ENCODE measurements at regions not wholly inside any gene's neighbourhood (a gene's known extent, or its start where the extent isn't known, plus 50 kb on each side); places are given as distances from the start of the nearest gene placed in this dataset.
"Not testable (repeated sequence)": the region's sequence is repeated elsewhere in the genome, so short reads cannot be mapped to it uniquely, and the experiment has no call there.

DNA sequence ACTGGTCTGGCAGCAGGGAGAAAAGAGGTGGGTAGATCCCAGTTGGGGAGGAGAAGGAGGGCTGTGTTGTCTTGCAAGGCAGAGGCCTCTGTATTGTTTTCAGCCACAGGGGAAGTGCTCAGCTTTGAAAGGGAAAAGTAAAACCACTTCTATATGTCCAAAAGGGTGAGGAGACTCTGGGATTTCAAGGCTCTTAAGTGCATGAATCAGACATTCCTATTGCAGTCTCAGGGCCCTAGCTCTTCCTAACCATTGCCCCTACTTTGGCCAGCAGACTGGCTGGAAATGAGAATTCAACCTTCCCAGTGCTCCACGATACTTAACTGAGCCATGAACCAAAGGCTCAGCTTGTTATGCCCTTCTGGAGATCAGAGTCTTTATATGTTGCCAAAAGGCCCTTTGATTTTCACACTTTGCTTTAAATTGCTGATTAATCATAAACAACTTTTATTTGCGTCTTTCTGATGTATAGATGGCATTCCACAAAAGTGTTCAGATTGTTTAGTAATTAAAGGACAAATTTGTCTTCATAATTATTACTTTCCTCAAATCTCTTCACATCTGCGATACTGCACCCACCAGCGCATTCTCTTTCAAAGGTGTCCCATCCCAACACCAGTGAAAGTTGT lies 313.8 kb upstream of the MMADHC start:
- DNase-seq, result no peak

DNA sequence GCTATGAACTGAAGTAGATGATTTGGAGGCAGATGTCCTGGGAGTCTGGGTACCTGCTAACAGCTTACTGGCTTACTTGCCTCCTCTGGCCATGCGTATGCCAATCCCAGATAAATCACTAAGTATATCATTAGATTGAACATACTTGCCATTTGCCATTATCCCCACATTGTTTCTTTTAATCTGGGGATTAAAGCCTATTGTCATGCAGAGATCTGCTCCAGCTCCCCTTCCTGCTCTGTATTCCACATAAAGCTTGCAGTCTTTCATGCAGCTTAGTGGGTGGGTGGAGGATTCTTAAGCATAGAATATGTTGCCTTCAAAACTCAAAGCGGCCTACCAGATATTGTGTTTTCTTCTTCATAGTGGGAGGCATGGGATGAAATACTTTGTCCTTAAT lies 311.8 kb upstream of the MMADHC start:
- DNase-seq, result no peak

DNA sequence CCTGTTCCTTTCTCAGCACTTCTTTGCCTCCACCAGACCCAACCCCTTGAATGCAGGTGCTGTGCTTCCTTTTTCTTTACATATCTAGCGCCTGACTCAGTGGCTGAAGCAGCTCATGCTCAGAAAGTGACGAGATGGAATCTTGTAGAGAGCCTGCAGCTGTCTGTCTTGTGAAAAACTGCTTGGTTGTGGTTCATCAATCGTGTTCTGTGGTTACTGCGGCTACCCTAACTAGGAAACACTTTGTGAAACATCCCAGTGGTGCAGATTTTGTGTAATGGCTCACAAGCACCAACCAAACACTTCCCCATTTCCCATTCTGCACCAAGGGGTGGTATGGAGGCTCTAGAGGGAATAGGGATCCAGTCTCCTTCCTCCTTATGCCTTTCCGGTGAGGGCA lies 307.2 kb upstream of the MMADHC start:
- DNase-seq, result peak; percentile 96

DNA sequence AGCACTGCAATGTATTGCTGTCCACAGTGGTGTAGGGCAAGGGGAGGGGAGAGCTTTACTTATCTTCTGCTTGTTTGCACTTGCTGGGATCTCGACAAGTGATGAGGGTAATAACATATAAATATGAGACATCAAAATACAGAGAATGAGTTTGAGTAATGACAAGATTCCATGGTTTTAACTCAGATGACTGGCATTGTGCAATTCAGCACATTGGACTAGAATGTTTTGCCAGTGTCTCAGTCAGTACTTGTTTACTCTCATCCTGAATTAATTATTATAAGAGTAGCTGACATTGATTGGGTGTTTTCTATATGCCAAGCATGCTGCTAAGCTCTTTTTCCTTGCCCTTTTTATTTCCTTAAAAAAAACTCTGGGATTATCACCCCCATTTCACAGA lies 306.7 kb upstream of the MMADHC start:
- DNase-seq, result no peak

DNA sequence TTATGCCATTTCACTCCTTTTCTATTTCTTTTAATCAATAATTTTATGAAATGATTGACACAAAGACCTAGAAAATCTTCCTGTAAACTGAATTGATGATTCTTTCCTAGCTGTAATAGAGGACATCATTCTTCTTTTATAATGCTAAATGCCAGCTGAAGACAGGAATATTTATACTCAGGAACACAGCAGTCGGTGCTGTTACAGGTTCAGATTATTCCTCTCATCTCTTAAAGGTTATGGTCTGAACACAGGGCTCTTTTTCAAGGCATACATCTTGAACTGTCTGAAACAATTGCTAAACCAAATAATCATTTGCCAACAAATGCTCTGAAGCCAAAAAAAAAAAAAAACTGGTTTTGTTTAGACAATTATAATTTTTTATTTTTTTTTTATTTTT lies 305.0 kb upstream of the MMADHC start:
- DNase-seq, result no peak

DNA sequence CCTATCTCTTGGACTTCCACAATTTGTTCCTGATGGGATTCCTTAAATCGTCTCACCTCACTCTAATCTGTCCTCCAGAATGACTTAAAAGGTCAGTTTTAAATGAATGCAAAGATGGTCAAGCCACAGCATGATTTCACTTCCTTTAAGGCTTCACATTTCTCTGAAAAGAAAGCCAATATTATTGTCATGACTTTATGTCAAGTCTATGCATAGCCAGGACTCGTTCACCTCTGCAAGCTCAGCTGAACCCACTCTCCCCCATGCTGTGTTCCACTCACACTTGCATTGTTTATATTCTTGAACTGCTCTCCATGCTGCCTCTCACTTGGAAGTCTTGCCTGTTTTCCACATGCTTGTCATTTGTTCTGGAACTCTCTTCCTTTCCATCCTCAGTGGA lies 298.4 kb upstream of the MMADHC start:
- DNase-seq, result peak; percentile 15

DNA sequence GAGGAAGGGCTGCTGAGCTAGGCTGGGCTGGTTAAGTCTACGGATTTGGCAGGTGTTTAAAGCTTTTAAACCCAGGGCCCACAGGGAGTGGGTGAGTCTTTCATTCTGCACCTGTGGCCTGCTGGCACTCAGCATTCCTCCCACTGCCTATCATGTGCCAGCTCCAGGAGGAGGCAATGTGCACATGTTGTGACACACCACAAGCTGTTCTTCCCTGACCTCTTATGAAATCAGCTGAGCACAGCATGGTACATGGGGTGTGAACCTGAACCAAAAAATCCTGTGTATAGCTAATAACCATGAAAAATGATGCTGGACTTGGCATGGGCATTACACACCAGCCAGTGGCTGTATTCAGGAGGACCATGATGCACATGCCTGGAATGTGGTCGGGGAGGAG lies 297.9 kb upstream of the MMADHC start:
- DNase-seq, result peak; percentile 34

DNA sequence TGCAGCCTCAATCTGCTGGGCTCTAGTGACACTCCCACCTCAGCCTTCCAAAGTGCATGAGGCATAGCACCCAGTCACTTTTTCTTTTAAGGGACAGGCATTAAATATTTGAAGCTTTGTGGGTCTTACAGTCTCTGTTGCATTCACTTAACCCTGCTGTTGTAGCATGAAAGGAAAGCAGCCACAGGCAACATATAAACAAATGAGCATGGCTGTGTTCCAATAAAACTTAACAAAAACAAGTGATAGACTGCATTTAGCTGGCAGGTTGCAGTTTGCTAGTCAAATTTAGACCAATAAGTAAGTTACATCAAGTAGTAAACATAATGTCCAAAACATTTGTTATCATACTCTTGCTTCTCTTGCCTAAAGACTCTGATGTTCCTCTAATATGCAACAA lies 297.3 kb upstream of the MMADHC start:
- DNase-seq, result no peak

DNA sequence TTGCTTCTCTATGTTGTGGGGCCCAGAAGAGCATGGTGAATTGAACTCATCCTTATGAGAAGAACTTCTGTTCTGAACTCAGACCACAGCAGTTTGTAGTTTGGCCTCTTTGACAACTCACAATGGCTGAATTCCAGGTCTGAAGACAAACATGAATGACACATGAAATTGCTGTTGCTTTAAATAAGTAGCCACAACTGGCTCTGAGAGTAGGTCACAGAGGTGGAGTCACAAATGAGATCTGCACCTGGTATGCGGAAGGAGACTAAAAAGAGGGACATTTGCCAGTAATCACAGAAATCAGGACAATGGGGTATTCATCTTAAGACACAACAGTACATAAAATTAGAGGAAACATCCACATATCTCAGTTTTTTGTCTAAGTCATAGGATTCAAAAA lies 290.3 kb upstream of the MMADHC start:
- no peak for DNase-seq

DNA sequence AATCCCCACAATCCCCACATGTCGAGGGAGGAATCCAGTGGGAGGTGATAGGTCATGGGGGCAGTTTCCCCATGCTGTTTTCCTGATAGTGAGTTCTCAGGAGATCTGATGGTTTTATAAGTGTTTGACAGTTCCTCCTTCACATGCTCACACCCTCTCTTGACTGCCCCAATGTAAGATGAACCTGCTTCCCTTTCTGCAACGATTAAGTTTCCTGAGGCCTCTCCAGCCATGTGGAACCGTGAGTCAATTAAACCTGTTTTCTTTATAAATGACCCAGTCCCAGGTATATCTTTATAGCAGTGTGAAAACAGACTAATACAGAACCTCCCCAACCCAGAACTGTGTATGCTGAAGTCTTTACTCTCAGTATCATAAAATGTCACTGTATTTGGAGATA lies 289.5 kb upstream of the MMADHC start:
- no peak for DNase-seq

DNA sequence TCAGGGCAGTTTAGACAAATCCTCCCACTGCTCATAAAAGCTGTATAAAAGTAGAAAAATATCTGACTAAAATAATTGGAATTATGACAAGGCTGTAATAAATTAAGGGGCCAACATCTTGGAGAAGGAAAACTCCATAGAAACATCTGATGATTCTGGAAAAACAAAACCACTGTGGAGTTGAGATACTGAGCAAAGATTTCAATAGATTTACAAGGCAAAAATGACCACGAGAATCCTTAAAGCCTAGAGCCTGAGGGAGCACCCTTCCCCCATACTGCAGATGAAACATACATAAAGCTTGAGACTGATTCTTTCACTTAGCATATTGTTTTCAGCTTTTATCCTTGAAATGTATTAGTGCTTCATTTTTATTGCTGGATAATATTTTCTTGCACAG lies 286.4 kb upstream of the MMADHC start:
- DNase-seq, result no peak

DNA sequence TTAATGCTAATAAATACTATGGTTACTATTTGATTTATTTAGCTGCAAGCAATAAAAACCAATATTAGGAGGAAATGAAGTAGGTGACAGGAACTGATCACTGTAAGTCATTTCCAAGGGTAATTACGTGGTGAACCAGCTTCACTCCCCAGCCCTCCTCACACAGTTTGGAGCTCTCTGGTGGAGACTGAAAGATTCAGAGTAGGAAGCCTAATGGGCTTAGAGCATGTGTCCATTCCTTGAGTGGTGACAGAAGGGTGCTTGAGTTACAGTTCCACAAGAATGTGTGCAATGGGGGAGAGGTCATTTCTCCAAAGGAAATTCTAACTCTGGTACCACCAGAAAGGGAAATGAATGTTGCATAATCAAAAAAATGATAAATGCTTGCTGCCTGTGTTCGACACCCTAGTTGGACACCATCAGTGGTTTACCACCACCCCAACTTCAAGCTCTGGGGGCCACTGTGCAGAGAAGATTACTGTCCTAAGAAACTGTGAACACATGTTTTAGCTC lies 285.1 kb upstream of the MMADHC start:
- DNase-seq, result peak; percentile 59

DNA sequence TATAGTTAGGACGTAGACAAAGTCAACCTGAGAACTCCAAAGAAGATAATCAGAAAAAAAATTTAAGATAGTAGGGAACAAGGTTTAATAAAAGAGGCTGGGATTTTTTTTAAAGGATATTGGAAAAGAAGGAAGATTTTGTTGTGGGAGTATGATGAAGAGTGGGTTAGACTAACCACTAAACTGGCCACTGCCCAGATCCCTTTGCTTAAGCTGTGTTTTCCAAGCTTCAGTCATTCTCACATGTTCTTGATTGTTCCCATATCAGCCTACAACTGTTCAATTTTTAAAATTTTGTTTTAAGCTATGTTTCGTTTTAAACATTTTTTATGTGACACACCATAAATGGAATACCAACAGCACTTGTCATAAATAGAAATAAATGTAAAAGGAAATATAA lies 284.5 kb upstream of the MMADHC start:
- DNase-seq, result no peak

DNA sequence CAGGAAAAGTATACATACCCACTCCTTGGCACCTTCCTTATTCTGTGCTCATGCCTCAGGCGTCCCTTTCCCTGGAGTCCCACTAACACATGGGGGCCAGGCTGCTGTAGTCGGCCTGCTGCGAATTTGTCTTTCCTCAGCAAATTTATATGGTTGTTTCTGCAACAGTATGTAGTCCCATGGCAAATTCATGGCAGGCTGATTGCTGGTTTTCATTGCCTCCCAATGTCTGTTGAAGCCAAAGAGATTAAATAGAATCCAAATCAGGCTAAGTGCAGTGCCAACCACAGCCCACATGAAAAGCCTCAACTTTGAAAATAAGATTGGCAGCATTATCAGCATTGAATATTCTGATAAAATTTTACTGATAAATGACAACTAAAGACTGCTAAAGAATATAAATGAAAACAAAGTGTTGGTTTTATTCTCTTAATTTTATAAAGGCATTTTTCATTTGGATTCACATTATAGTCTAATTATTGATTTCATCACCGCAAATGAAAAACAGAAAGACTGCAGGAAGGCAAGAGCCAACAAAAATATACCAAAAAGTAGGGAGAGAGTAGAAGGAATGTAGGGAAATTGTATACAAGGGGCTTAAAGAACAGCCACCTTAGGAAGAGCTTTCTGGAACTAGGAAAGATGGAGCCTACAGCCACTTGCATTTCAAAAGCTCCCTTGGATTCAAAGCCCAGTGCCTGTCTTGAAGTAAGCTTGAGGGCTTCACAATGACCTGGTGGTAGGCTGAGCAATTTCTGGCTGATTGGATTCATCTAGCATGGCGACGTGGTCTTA lies 283.7 kb upstream of the MMADHC start:
- no peak for DNase-seq

DNA sequence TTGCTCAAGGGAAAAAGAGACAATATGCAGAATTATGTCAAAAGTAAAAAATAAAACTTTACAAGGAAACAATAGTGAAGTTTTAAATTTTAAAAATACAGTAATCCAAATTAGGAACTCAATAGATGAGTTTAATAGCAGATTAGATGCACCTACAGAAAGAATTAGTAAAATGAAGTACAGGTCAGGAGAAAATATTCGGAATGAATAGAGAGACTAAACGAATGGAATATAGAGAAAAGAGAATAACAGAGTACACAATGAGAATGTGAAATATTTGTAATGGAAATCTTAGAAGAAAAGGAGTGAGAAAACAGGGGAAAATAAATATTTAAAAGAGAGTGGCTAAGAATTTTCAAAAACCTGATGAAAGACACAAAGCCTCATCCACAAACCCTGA lies 275.7 kb upstream of the MMADHC start:
- DNase-seq, result no peak

DNA sequence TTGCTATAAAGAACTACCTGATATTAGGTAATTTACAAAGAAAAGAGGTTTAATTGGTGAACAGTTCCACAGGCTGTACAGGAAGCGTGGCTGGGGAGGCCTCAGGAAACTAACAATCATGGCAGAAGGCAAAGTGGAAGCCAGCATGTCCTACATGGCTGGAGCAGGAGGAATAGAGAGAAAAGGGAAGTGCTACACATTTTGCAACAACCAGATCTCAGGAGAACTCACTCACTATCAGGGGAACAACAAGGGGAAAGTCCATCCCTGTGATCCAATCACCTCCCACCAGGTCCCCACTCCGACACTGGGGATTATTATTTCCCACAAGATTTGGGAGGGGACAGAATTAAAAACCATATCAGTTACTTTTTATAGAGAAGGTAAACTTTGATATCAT lies 273.5 kb upstream of the MMADHC start:
- DNase-seq, result peak; percentile 72

DNA sequence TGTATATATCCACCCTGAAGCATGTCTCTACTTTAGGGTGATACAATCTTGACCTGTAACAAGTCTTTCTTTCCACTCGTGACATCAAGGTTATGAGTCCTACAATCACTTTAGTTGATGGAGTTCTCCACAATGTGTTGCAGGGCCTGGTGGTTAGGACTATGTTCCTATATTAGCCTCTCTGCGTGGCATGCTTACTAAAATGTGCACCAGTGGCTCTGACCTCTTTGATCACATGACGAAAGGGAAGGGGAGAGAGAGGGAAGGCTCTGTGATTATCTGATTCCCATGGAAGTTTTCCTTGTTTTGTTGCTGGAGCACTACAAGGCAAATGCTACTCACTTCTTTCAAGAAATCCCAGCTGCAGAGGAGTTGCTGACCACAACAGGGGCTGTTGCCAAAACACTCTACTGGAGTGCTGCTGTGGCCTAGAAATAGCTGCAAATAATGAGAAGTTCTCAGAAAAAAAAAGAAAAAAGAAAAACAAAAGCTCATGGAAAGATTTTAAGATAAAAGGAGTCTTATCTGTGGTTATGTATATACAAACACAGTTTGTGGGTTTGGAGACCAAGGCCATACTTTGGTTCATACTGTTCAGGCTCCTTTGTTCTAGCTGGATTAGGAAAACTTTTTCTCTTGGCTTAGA lies 272.8 kb upstream of the MMADHC start:
- DNase-seq, result peak; percentile 52

DNA sequence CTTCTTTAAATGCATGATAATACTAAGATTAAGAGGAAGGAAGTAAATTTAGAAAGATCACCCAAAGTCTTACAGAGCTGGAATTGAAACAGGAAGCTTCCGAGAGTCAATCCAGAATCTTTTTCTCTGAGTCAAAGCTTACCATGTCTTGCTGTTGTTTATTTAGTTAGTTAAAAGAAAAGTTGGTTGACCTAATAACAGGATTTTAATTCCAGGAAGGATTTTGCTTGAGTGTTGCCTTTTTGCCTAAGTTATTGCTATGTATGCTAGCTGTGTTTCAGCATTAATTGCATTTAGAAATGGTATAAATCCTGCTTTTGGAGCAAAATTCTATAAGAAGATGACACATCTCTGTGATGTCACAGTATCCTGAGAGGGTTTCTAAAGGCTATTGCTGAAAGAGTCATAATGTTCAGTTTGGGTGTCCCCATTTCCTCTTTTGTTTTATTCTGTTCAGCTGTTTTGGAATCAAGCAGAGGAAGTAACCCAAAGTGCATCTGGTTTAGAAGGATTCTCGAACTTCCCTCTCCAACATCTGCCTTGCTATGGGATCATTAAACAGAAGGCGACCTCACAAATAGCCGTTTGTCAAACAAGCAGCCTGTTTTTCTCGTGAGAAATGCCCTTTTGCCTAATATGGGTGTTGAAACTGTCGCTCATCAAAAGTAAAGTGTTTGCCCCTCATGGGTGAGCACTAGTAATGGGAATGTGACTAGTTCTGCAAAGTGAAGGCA lies 271.5 kb upstream of the MMADHC start:
- peak; percentile 98 for DNase-seq

DNA sequence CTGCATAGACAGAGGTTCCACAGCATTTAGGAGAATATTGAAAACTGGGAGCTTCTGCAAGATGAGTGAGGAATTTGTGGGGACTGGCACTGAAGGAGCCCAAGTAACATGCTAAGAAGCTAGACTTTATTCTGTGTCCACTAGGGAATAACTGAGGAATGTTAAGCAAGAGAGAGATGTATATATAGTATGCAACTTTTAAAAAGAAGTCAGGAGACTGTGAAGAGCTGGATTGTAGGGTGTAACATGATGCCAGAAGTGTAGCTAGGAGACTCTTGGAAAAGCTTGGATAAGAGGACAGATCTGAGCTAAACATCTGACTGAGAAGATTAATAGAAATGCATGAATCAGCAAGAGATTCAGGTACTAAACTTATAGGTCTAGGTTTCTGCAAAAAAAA lies 270.6 kb upstream of the MMADHC start:
- DNase-seq, result no peak

DNA sequence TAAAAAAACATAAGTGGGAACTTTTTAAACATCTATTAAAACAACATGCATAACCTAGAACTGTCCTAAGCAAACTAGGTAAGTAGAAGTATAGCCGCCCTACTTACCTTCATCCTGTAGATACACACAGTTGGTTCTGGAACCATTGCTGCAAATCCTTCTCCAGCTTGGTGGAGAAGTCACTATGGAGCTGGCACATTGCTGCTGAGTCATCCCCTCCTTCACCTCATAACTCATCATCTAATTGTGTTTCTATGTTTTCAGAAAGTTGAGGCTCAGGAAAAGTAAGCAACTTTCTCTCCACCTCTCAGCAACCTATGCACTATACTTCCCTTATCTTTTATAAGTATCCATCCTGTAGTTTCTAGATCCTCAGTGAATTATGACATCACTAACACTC lies 269.8 kb upstream of the MMADHC start:
- no peak for DNase-seq

DNA sequence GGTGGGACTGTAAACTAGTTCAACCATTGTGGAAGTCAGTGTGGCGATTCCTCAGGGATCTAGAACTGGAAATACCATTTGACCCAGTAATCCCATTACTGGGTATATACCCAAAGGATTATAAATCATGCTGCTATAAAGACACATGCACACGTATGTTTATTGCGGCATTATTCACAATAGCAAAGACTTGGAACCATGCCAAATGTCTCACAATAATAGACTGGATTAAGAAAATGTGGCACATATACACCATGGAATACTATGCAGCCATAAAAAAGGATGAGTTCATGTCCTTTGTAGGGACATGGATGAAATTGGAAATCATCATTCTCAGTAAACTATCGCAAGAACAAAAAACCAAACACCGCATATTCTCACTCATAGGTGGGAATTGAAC lies 268.3 kb upstream of the MMADHC start:
- not testable (repeated sequence) for DNase-seq

DNA sequence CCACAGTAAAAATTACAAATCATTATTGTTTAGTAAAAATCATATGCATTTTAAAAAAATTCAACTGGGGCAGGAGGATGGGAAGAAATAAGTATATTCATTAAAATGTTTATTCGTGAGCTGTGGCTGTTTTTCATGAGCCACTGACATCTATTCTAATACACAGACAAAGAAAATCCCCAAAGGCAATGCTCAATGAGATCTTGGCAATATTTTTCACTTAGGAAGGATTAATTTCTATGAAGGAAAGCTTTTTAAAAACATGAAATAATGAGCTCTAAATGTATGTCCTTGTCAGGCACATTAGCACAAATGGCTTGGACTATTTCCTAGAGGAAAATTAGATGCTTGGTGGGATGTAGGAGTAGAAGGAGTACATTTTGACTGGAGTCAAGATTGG lies 262.0 kb upstream of the MMADHC start:
- no peak for DNase-seq

DNA sequence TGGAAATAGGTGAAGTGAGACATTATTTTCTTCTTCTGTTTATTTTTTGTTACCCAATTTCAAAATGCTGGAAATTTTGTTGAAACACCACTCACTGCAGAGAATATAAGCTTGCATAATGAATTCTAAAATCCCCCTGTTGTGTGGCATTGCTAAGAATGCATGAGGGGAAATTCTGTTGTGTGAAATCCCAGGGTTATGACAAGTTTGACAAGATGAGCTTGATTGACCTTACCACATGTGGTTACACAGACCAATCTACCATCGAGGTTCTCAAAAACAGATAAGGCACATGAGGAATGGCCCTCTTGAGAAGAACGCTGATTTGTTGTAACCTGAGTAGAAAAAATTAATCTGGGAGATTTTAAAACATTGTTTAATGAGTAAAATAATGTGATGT lies 261.6 kb upstream of the MMADHC start:
- DNase-seq, result no peak

DNA sequence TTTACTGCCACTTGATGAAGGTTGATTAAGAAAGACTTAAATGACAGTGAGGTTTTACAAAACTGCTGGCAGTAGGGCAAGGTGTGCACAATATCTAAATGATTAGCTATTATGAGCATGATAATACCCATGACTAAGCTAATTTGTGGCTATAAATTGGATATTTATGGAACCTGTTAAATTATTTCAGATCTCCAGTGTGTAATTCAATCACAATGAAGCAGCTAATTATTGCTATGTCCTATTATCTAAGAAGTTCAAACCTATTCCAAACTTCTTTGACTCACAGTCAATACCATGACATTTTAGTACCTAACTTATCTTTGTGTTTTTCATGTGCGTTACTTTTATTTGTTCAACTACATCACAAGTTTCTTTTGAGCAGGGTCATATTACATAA lies 253.8 kb upstream of the MMADHC start:
- no peak for DNase-seq

Measured in MV-4-11 (cell line).